ENCODE measurements at regions not wholly inside any gene's neighbourhood (a gene's known extent, or its start where the extent isn't known, plus 50 kb on each side); places are given as distances from the start of the nearest gene placed in this dataset.

DNA sequence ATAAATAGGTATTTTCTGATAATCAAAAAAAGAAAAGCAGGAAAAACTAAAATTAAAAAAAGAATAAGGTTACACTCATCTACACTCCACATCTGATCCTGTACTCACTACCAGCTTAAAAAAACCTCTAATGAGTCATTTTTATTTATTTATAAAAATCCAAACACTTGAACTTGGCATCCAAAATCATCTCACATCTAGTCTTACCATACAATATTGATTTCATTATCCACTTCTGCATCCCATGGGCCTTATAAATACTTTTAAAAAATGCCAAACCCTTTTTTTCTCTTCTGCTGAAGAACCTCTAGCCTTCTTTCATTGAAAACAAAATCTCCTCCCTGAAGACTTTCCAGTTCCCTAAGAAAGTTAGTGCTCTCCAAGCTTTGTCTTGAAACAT, 109.7 kb downstream of the TMTC3 start:
- no peak for ATAC-seq
- DNase-seq, result no peak

DNA sequence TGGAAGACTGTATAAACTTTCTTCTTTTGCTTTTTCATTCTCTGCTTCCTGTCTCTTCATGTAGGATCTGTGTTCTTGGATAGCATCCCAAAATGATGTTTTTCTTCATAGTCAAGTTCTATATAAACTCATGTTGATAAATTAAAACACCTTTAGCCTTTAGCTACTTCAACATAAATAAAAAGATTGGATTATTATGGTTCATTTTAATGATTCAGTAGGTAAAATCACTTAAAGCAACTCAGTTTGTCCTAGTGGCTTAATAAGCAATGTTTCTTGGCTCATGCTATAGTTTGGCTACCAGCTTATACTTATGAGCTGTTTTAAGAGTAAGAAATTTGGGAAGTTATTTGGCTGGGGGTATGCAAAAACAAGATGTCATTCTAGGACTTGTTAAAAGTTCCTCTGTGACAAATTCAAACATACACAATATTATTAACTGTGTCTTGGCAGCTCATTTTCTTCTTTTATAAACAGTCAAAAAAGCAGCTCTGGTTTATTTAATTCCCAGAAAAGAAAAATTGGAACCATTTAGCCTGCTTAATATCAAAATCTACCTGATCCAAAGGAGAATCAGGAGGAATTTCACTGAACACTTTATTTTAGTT, 111.4 kb downstream of the TMTC3 start:
- ATAC-seq (no peak), DNase-seq (no peak)

DNA sequence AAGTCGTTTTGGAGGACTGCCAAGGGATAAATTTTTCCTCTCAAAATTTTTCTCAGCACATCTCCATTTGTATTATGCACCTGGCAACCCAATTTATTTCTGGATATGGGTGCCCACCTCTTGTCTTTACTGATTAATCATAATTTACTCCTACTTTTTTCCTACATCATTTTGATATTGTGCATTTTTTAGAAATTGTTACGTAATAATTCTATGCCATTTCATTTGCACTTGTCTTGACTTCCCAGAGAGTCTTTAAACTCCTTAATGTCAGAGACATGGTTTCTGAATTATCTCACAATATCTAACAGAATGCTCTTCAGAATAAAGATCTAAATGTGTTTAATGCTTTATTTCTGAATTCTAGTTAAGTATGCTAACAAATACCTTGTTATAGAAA, 113.1 kb downstream of the TMTC3 start:
- no peak for ATAC-seq

DNA sequence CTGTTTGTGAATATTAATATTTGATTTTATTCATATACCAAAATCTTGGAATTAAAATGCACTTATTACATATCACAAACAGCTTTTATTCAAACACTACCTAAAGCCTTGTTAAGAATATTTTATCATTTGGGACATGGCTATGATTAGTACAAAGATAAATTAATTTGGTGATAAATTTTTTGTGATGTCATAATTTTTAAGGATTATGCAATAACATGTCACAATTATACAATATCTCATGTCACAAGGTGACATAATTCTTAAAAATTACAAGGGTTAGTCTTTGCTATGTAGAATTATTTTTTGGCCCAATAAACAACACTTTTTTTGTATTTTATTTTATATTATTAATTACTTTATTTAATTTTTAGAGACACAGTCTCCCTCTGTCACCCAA, 113.7 kb downstream of the TMTC3 start:
- ATAC-seq, result no peak
- DNase-seq, result no peak

More for the DNA sequence above, 113.1 kb downstream of the TMTC3 start:
- no peak for DNase-seq

DNA sequence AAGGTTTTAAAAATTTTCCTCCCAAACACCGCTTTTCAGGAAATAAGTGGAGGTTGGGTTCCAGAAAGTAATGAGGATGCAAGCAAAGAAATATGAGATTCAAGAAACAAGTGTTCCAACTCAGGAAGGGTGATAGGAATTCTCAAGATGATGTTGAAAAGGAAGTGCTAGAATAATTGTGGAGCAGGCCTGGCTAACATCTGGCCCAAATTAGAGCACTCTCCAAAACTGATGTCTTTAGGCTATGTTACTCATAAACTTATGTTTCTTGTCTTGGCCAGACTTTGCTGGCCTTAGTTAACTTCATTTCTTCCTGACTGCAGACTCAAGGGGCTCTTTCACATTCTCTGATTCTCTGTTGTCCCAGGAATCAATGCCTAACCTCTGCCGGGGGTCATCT, 116.3 kb downstream of the TMTC3 start:
- ATAC-seq (no peak), DNase-seq (no peak)

DNA sequence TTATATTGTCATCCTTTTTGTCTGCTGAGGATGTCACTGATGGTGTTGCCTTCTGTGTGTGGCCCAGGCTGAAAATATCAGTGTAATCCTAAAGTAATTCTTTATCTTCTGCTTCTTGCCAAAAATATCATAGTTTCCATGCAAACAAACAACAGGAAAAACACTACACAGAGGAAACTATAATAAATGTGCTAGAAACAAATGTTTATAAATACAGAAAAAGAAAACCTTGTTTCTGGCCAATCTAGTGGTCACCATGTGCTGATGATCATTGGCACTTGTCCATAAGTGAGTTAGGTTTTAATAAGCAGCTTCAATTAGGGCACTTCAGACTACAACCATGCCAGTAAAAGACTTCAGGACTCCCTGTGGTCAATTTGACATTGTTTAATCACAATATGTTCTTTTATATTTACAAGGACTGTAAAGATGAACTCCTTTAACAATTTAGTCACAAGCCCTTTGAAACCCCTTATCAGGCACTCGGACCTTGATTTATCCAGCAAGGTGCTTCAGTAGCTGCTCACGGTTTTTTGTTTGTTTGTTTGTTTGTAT, 124.8 kb downstream of the TMTC3 start:
- no peak for ATAC-seq
- DNase-seq, result no peak

DNA sequence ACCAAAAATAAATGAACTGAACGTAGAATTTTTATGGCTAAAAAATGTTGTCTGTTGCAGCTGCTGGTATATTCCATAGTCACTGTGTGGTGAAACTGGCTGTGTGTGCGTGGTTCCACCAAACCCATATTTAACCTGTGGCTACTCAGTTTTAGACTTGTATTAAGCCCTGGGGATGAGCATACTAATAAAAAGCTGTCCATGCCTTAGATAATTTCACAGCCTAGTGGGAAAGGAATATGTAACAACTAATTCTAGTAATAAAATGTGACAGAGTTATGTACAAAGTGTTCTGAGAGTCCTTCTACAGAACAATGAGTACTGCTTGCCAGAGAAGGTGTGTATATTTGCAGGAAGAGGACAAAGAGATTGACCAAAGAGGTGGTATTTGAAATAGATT, 125.5 kb downstream of the TMTC3 start:
- DNase-seq, result no peak
- no peak for ATAC-seq

DNA sequence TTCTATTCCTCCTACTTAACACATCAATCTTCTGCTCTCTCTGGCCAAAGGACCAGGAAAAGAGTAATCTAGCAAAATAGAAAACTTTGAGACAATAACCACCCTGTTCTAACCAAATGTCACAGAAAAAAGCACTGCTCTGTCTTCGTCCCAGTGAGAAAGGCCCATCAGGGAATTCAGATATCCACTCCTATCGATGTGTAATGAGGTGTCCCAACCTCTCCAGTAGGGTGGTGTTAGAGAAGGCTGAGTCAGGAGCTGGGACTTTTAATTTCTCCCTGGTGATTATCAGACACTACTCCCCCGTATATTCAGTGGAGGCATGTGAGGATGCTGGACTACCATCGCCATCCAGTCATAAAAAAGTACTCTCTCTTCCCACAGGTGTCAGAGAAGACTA, 130.3 kb downstream of the TMTC3 start:
- ATAC-seq, result no peak
- no peak for DNase-seq

DNA sequence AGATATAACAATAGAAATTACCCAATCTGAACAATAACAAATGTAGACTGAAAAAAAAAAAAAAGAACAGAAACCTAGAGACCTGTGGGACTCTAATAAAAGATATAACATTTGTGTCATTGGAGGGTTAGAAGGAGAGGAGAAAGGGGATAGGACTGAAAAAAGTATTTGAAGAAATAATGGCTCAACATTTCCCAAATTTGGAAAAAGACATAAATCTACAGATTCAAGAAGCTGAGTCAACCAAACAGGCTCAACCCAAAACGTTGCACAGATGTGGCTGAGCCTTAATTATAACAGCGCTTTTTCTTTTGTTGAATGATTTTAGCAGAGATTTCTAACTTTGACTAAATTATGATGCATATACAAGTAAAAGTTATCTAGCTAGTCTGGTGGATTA, 131.3 kb downstream of the TMTC3 start:
- ATAC-seq, result no peak
- DNase-seq, result no peak

DNA sequence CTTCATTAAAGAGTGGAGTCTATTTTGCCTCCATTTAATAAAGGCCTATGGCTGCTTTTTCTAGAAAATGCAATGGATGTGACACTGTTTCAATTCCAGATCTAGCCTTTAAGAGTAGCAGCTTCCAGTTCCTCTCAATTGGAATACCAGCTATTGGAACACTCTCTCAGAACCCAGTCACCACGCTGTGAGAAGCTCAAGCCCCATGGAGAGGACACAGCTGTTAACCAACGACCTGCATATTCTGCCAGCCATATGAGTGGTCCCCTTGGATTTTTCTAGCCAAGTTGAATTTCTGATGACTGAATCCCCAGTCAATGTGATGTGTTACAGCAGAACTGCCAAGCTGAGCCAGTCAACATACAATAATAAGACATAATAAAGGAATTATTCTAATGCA, 131.8 kb downstream of the TMTC3 start:
- ATAC-seq (no peak), DNase-seq (no peak)

DNA sequence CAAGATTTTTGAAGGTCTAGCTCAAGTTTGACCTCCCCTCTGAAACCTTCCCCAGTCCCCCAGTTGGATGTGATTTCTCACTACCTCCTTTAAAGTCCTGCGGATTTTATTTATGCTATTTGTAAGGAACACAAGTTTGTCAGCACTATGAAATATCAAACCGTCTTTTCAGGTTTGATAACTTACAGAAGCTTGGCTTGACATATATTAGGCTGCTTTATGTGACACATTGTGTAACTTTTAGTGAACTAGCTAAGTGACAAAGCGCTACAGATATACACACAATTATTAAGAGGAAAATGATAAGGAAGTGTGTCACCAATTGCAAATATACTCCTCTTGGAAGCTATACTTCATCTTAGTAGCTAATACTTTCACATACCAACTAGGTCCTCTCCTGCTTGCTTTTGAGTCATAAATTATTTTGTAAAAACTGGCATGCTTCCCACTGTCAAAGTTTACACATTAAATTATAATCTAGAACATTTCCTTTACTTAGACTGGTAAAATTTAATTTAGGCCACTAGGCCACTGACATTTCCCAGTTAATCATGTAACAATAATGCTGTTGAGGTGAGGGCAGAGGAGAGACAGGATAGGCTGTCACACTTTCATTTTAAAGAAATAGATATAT, 149.5 kb downstream of the TMTC3 start:
- no peak for ATAC-seq

DNA sequence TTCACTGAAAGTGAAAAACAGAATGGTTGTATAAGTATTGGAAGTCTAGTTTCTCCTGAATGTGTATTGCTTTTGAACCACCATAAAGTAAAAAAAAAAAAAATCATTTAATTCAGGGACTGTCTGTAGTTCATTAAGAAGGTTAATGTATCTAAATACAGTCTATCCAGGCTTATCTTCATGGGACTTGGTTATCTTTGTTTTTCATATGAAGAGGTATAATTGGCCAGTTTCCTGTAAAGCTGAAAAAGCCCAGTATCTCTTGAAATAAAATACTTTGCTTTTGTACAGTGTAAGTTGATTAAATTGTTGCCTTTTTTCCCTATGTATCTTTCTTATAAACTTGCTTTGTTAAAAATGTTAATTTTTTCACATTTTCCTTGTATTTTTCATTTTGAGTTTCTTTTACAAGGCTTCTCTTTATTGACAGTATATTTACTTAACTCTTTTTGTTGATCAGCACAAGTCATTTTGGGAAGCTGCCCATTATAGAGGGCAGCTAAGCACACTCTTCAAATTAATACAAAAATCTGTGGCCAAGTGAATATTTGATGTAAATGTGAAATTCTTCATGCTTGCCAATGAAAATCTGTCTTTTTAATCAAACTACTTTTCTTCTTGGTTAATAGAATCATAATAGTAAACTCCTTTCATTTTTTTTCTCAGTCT, 156.0 kb downstream of the TMTC3 start:
- no peak for ATAC-seq
- no peak for DNase-seq

More for the DNA sequence above, 149.5 kb downstream of the TMTC3 start:
- no peak for DNase-seq

DNA sequence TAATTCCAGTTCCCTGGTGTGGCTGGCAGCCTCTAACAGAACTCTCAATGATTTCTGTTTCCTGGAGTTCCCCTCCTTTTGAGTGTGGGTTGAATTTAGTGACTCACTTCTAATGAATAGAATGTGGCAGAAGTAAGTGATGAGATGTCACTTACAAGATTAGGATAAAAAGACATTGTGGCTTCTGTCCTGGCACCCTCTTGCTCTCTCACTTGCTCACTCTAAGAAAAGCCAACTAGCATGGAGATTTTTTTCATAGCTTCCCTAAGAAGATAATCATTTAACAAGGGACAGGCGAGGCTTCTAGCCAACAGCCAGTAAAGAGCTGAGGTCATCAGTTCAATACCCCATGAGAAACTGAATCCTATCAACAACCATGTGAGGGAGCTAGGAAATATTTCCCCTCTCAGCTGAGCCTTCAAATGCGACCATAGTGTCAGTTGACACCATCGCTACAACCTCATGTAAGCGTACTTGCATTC, 156.7 kb downstream of the TMTC3 start:
- DNase-seq (peak; percentile 9), ATAC-seq (peak; percentile 69)

DNA sequence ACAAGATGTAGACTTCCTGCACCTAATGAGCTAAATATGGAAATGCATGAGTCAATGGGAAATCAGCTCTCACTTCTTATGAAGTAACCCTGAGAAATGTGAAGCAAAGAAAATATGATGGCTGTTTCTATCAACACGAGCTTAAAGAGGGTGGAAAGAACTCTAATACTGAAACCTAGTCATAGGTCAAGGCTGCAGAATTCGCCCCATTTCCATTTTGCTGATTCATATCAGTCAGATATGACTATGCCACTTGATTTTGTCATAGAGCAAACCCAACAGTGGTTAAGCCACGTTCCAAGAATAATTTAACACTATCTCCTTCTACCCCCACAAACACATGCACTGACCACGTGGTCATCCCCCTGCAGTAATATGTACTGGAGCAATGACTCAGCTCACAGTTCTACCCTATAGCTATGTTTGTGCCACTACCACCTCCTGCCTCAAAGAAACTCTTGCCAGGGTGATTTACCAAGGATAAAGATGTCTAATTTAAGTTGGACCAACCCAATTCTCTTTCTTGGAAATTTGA, 157.5 kb downstream of the TMTC3 start:
- DNase-seq (peak; percentile 48), ATAC-seq (peak; percentile 92)

DNA sequence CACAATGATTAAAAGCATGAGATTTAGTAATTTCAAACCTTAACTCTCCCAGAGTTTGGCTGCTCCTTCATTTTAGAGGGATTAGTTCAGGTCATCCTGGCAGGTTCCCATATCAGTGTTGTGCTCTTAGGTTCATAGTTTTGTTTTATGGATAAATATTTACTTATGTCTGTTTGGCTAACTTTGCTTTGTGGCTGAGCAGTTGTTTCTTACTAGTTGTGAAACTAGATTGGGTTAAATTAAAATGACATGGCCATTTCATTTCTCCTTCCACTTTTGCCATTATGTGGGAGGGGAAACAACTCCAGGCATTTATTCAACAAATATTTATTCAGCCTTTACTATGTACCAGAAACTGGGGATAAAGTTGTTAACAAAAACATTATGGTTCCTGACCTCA, 158.8 kb downstream of the TMTC3 start:
- ATAC-seq (no peak), DNase-seq (no peak)

DNA sequence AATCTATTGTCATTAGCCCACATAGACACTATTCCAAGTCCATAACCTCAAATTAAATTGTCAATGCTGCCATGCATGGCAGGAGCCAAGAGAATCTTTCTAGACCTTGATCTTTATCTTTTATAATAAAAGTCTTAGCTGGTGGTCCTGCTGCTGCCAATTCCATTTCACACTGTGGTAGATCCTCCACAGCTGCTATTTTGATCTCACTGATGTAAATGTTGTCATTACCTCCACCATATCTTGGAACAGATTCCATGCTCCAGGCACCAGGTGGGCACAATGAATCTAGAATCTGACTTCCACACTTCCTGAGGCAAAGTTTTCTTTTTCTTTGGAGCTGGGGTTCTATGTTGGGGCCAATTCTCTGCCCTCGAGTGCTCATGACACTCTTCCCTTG, 161.2 kb downstream of the TMTC3 start:
- no peak for DNase-seq
- no peak for ATAC-seq

DNA sequence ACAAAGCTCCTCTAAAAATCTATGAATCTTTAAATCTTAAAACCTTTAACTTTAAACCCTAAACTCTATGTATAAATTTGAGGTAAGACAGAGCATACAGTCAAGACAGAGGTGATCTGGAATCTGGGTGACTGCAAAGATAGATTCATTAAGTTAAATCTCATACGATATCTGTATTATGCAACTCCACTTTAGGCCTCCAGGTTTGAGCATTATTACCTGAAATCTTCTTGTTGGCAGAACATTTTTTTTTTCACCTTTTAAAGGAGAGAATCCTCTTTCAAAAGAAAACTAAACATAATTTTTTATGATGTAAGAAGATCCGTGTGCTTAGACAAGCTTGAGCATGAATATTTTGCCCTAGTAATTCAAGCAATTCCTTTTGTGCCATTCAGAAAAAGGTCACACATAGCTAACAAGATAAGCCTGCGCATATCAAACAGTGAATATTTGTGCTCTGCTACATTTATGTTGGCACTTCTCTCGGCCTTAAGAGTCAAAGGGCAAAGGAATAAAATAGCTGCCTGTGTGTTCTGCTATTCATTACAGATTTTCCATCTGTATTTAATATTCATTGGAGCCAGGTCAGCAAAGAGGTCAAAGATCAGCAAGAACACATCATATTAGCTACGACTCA, 163.3 kb downstream of the TMTC3 start:
- DNase-seq, result no peak
- no peak for ATAC-seq

DNA sequence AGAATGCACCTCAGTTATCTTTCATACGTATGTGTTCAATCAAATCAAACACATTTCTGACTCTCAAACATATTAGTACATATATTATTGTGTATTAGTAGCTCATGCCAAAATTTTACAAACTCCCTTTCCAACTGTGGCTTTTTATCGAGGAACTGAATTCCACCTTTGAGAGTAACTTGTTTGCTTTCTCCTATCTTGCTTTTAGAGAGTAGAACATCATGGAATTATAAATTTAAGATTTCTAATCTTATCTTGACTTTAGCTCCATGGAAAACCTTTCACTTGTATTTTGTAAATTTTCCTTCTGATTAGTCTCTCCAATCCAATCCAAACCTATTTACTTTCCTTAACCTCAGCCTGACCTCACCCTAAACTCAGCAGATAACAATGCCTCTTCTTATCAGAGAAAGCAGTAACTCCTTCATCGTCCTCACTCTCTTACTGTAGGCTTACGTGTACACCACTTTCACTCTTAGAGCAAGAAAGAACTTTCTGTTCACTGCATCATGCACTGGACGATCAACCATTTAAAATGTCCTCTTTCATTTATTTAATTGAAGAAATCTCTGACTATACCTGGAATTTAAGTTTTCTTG, 164.5 kb downstream of the TMTC3 start:
- ATAC-seq (no peak), DNase-seq (no peak)

DNA sequence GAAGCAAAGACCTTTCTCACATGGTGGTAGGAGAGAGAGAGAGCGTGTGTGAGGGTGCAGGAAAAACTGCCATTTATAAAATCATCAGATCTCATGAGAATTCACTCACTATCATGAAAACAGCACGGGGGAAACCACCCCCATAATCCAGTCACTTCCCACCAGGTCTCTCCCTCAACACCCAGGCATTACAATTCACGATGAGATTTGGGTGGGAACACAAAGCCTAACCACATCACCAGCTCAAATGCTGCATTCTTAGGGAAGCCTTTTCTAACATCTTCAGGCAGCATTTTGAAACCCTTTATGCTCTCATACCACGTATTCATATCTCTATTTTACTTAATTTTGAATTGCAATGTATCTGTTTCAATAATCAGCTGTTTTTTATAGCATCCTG, 165.9 kb downstream of the TMTC3 start:
- DNase-seq (no peak), ATAC-seq (no peak)

DNA sequence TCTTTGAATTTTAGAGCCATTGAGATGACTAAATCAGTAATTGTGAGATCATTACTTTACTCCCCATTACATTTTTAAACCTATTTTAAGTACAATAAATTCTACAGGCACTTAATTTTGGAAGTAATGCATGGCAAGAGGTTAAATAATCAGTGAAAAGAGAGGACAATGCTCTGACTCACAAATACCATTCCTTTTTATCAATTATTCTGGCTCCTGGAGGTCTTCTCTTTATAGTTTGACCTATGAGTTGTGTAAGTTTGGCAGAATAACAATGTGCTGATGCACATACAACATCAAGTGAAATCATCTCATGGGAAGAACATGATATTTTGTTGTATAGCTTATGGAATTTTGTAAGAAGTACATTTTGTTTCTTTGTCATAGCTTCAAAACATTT, 166.7 kb downstream of the TMTC3 start:
- DNase-seq (no peak), ATAC-seq (no peak)

DNA sequence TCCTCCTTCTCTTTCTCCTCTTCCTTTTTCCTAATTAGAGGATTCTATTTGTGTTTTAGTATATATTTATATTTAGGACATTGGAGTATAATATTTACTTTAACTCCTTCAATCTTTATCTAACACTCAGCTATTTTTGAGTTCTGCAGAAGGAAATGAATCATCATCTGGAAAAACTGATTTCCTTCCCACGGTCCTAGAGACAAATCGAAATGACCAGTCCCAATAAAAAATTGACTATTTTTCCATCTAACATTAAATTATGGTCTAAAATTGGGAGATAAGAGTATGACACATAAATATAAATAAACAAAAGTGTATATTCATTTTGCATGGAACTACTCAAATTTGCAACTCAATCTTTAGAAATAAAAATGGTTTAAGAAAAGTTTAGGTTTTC, 167.4 kb downstream of the TMTC3 start:
- no peak for ATAC-seq
- DNase-seq, result no peak

DNA sequence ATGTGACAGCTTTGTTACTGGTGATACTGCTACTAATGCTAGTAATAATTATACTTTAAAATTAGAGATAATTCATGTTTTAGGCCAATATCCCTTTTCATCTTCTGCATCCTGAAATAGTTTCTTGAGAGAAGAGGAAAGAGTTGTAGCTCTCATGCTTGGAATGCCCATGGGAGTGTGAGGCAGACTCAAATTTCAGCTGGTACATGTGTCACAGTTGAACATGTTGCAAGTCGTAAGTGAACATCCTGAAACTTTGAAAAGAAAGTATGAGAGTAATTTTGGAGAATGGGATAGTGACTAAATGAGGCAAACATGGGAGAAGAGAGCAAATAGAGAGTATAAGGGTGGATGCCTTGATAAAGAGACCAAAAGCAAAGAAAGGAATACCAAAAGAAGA, 168.0 kb downstream of the TMTC3 start:
- DNase-seq (no peak), ATAC-seq (no peak)
